Panc1 (cell line): ENCODE measurements at regions not wholly inside any gene's neighbourhood (a gene's known extent, or its start where the extent isn't known, plus 50 kb on each side); places are given as distances from the start of the nearest gene placed in this dataset.

Experiments
- ATAC-seq: fragments of 200-7000 bp; cut with Tn5 transposase; 2 replicates; pipeline ENCODE4 v1.9.1; 2020; ENCODE audit warnings: mild to moderate bottlenecking, moderate library complexity
- BruUV-seq: library from RNA; stranded (reverse); fragments of 400-500 nt; replicated peaks from 2 replicates; lab custom pipeline; 2021; lab: Mats Ljungman, UMichigan
- CTCF ChIA-PET: fragments of 300-600 bp; sonication (Branson Sonifier 250); formaldehyde crosslinking; loops from one replicate; lab custom pipeline; 2022; ENCODE audit warnings: antibody characterized with exemption; lab: Charles Lee
- POLR2A ChIA-PET: fragments of 300-600 bp; sonication (Branson Sonifier 250); formaldehyde crosslinking; loops from one replicate; lab custom pipeline; 2022; ENCODE audit warnings: antibody characterized with exemption; lab: Charles Lee
- DNase-seq: peaks from one replicate; pipeline ENCODE4 v3.0.0-alpha.2; 2010; ENCODE audit warnings: low read depth, low spot score
- H3K27ac ChIP-seq: 2 replicates; pipeline ENCODE4 v1.5.1; 2011; ENCODE audit warnings: mild to moderate bottlenecking, low read length, inconsistent platforms
- H3K27me3 ChIP-seq: fragments of 200-500 bp; sonication (Bioruptor generic); 2 replicates; pipeline ENCODE4 v1.6.0; 2014; ENCODE audit warnings: low read length, inconsistent platforms; ENCODE audit not compliant: control insufficient read depth, insufficient read depth
- H3K36me3 ChIP-seq: fragments of 200-500 bp; sonication (Bioruptor generic); 2 replicates; pipeline ENCODE4 v1.5.1; 2014; ENCODE audit warnings: inconsistent platforms, mild to moderate bottlenecking, low read length, moderate library complexity; ENCODE audit not compliant: control insufficient read depth, insufficient read depth
- H3K4me1 ChIP-seq: 2 replicates; pipeline ENCODE4 v1.5.1; 2011; ENCODE audit warnings: inconsistent platforms, mild to moderate bottlenecking, low read length, moderate library complexity; ENCODE audit not compliant: control insufficient read depth, insufficient read depth
- H3K4me3 ChIP-seq, 2 experiments: 2 replicates each; pipeline ENCODE4 v1.5.1; 2011 to 2012; ENCODE audit warnings: low read depth in 2 of 2, low read length in 2 of 2, mild to moderate bottlenecking in 2 of 2, inconsistent platforms in 1 of 2, moderate library complexity in 1 of 2
- H3K9me3 ChIP-seq: fragments of 200-500 bp; sonication (Bioruptor generic); 2 replicates; pipeline ENCODE4 v1.5.1; 2014; ENCODE audit warnings: low read depth, mild to moderate bottlenecking, inconsistent platforms, low read length, moderate library complexity; ENCODE audit not compliant: control insufficient read depth, insufficient read depth
- CTCF ChIP-seq: fragments of 450-650 bp; IDR thresholded peaks from 2 replicates; pipeline ENCODE4 v1.5.1; 2017; ENCODE audit warnings: mild to moderate bottlenecking
- POLR2AphosphoS5 ChIP-seq: IDR thresholded peaks from 2 replicates; pipeline ENCODE4 v1.6.1; 2012; ENCODE audit warnings: mild to moderate bottlenecking, low read depth, low read length, moderate library complexity
- SIN3A ChIP-seq: IDR thresholded peaks from 2 replicates; pipeline ENCODE4 v1.6.1; 2012; ENCODE audit warnings: low read depth, mild to moderate bottlenecking, low read length, moderate library complexity, borderline replicate concordance; ENCODE audit not compliant: insufficient read depth
- TCF7L2 ChIP-seq: IDR thresholded peaks from 2 replicates; pipeline ENCODE4 v1.6.1; 2011; ENCODE audit warnings: mild to moderate bottlenecking, low read depth, low read length, inconsistent platforms
- in situ Hi-C: cut with HindIII; loops from 2 replicates; pipeline ENCODE4 v1.10.0; 2016; ENCODE audit warnings: low sequenced_read_pairs, low pct_unique_long_range_greater_than_20kb
- intact Hi-C: fragments of 100-400 bp; cut with micrococcal nuclease; formaldehyde crosslinking; loops from one replicate; pipeline ENCODE4 v1.10.0; 2022; ENCODE audit not compliant: unreplicated experiment
- TF ChIP-seq, protein P1 (sequence below), 2 experiments: IDR thresholded peaks; 2 replicates each; pipeline ENCODE4 v1.6.1; 2011 to 2012; ENCODE audit warnings: low read depth in 2 of 2, control low read depth in 1 of 2, low read length in 1 of 2, mild to moderate bottlenecking in 1 of 2, moderate library complexity in 1 of 2; ENCODE audit not compliant: insufficient read depth in 1 of 2

GRCh38 chr14:97788846-97789526, 991.8 kb downstream of the VRK1 start:
- no TSS peak for BruUV-seq
- no peak for TF ChIP-seq POLR2AphosphoS5
- TF ChIP-seq, protein P1, sequence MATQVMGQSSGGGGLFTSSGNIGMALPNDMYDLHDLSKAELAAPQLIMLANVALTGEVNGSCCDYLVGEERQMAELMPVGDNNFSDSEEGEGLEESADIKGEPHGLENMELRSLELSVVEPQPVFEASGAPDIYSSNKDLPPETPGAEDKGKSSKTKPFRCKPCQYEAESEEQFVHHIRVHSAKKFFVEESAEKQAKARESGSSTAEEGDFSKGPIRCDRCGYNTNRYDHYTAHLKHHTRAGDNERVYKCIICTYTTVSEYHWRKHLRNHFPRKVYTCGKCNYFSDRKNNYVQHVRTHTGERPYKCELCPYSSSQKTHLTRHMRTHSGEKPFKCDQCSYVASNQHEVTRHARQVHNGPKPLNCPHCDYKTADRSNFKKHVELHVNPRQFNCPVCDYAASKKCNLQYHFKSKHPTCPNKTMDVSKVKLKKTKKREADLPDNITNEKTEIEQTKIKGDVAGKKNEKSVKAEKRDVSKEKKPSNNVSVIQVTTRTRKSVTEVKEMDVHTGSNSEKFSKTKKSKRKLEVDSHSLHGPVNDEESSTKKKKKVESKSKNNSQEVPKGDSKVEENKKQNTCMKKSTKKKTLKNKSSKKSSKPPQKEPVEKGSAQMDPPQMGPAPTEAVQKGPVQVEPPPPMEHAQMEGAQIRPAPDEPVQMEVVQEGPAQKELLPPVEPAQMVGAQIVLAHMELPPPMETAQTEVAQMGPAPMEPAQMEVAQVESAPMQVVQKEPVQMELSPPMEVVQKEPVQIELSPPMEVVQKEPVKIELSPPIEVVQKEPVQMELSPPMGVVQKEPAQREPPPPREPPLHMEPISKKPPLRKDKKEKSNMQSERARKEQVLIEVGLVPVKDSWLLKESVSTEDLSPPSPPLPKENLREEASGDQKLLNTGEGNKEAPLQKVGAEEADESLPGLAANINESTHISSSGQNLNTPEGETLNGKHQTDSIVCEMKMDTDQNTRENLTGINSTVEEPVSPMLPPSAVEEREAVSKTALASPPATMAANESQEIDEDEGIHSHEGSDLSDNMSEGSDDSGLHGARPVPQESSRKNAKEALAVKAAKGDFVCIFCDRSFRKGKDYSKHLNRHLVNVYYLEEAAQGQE (IDR thresholded peaks at IDR 0.05; ENCODE audit: insufficient read depth in 1 of 2, low read depth in 2 of 2, low read length in 1 of 2), result no peak
- TF ChIP-seq CTCF, result no peak
- no peak for TF ChIP-seq SIN3A
- TF ChIP-seq TCF7L2, result no peak
- no peaks in the 10 kb centered on the region for H3K4me1 ChIP-seq
- intact Hi-C loops (no loop called here), in situ Hi-C loops (no loop called here)
- no peak for ATAC-seq
- H3K27ac ChIP-seq, result no peak overlapping the region
- no peaks in the 10 kb centered on the region for H3K27me3 ChIP-seq
- CTCF ChIA-PET, result no interaction called here
- DNase-seq, result no peak
- H3K4me3 ChIP-seq, result no peak overlapping the region
- no peaks in the 10 kb centered on the region for H3K36me3 ChIP-seq
- H3K9me3 ChIP-seq, result no peaks in the 10 kb centered on the region
- POLR2A ChIA-PET, result no interaction called here

DNA sequence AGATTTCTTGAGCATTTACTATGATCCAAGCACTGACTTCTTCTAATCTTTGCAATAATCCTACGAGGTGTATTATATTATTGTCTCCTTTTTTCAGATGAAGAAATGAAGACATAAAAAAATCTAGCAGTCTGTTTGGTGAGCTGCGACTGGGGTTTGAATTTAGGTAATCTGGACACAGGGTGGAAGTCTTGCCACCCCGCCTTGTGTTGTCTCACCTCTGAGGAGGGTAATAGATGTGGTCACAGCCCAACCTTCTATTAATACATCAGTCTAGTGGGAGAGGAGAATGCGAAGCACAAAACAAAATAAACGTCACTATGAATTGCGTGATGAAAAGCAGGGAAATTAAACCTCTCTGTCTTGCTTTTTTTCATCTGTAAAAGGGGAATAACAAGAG, 993.9 kb downstream of the VRK1 start:
- POLR2A ChIA-PET, result no interaction called here
- Histone ChIP-seq H3K27me3 (no peaks in the 10 kb centered on the region), H3K4me3 (no peak overlapping the region), H3K36me3 (no peaks in the 10 kb centered on the region), H3K27ac (no peak overlapping the region), H3K9me3 (no peaks in the 10 kb centered on the region), H3K4me1 (no peaks in the 10 kb centered on the region)
- CTCF ChIA-PET, result no interaction called here
- DNase-seq (no peak), ATAC-seq (no peak)
- intact Hi-C loops (no loop called here), in situ Hi-C loops (no loop called here)
- TF ChIP-seq, protein P1 (IDR thresholded peaks at IDR 0.05; ENCODE audit: insufficient read depth in 1 of 2, low read depth in 2 of 2, low read length in 1 of 2), result no peak
- TF ChIP-seq TCF7L2 (no peak), POLR2AphosphoS5 (no peak), SIN3A (no peak), CTCF (no peak)
- BruUV-seq, result no TSS peak
